ENCODE measurements at regions not wholly inside any gene's neighbourhood (a gene's known extent, or its start where the extent isn't known, plus 50 kb on each side); places are given as distances from the start of the nearest gene placed in this dataset.

- CTCF ChIA-PET, result no interaction called here
- H3K36me3 Mint-ChIP-seq (ENCODE audit: insufficient read depth, unreplicated experiment), result no peaks in the 10 kb centered on the region
- peaks cover 20% of the 10 kb centered on the region for H3K4me1 Mint-ChIP-seq (ENCODE audit: low read depth, unreplicated experiment)
- no peak overlapping the region for H3K4me3 ChIP-seq (ENCODE audit: low read depth, low read length)
- no peaks in the 10 kb centered on the region for H3K27me3 Mint-ChIP-seq (ENCODE audit: insufficient read depth, unreplicated experiment)
- H3K27ac Mint-ChIP-seq (ENCODE audit: unreplicated experiment), result no peak overlapping the region
- H3K9me3 Mint-ChIP-seq (ENCODE audit: unreplicated experiment), result peaks cover 20% of the 10 kb centered on the region
- intact Hi-C loops (cut with micrococcal nuclease; ENCODE audit: unreplicated experiment), result loop anchor here (1.0 to 5.0 kb wide), 2 partner anchors 20 to 79 kb away; no protein-coding TSS in a partner anchor
- no peaks in the 10 kb centered on the region for H3K36me3 ChIP-seq (ENCODE audit: control insufficient read depth, insufficient read depth, low read length)
- 0 out of 2 replicates have a peak, but pooled peaks cover 4% of the 10 kb centered on the region for H3K9me3 ChIP-seq
- POLR2A ChIA-PET, result interaction anchor here (0.9 kb wide), 1 partner anchor 388 kb away, joined by 8 read pairs; the partner anchor contains the start of gene THBS1
- TF ChIP-seq CTCF (IDR thresholded peaks at IDR 0.05; ENCODE audit: insufficient read depth in 1 of 2, low read depth in 1 of 2, low read length in 1 of 2, severe bottlenecking in 1 of 2, unreplicated experiment in 1 of 2), result no peak
- no peak overlapping the region for H3K4me3 Mint-ChIP-seq (ENCODE audit: unreplicated experiment)
- BruUV-seq (replicated peaks), result no TSS peak
- no peak for DNase-seq
- no peaks in the 10 kb centered on the region for H3K27me3 ChIP-seq (replicated peaks; ENCODE audit: control insufficient read depth, insufficient read depth, low read length)
- H3K4me1 ChIP-seq, result peaks cover 27% of the 10 kb centered on the region
Observed at GRCh38 chr15:39192979-39193560, 387.8 kb upstream of the THBS1 start.

- Mint-ChIP-seq H3K27ac (ENCODE audit: unreplicated experiment) (no peak overlapping the region), H3K4me1 (ENCODE audit: low read depth, unreplicated experiment) (peaks cover 22% of the 10 kb centered on the region), H3K36me3 (ENCODE audit: insufficient read depth, unreplicated experiment) (no peaks in the 10 kb centered on the region), H3K9me3 (ENCODE audit: unreplicated experiment) (peaks cover 20% of the 10 kb centered on the region), H3K4me3 (ENCODE audit: unreplicated experiment) (no peak overlapping the region), H3K27me3 (ENCODE audit: insufficient read depth, unreplicated experiment) (no peaks in the 10 kb centered on the region)
- ChIA-PET POLR2A (no interaction called here), CTCF (no interaction called here)
- no peak for DNase-seq
- H3K36me3 ChIP-seq (ENCODE audit: control insufficient read depth, insufficient read depth, low read length), result no peaks in the 10 kb centered on the region
- no peak overlapping the region for H3K4me3 ChIP-seq (ENCODE audit: low read depth, low read length)
- intact Hi-C loops (cut with micrococcal nuclease; ENCODE audit: unreplicated experiment), result loop anchor here (5.0 kb wide), 1 partner anchor 79 kb away; no protein-coding TSS in a partner anchor
- TF ChIP-seq CTCF (IDR thresholded peaks at IDR 0.05; ENCODE audit: insufficient read depth in 1 of 2, low read depth in 1 of 2, low read length in 1 of 2, severe bottlenecking in 1 of 2, unreplicated experiment in 1 of 2), result no peak
- no TSS peak for BruUV-seq (replicated peaks)
- H3K4me1 ChIP-seq, result peaks cover 27% of the 10 kb centered on the region
- no peaks in the 10 kb centered on the region for H3K27me3 ChIP-seq (replicated peaks; ENCODE audit: control insufficient read depth, insufficient read depth, low read length)
- 0 out of 2 replicates have a peak, but pooled peaks cover 4% of the 10 kb centered on the region for H3K9me3 ChIP-seq
Observed at GRCh38 chr15:39193611-39194010, 387.3 kb upstream of the THBS1 start.

GRCh38 chr15:39194106-39194830 lies 386.6 kb upstream of the THBS1 start:
- Histone ChIP-seq H3K9me3 (0 out of 2 replicates have a peak, but pooled peaks cover 4% of the 10 kb centered on the region), H3K4me3 (ENCODE audit: low read depth, low read length) (no peak overlapping the region), H3K36me3 (ENCODE audit: control insufficient read depth, insufficient read depth, low read length) (no peaks in the 10 kb centered on the region), H3K4me1 (peaks cover 22% of the 10 kb centered on the region), H3K27me3 (replicated peaks; ENCODE audit: control insufficient read depth, insufficient read depth, low read length) (no peaks in the 10 kb centered on the region)
- no peaks in the 10 kb centered on the region for H3K27me3 Mint-ChIP-seq (ENCODE audit: insufficient read depth, unreplicated experiment)
- ChIA-PET CTCF (no interaction called here), POLR2A (no interaction called here)
- no peak overlapping the region for H3K27ac Mint-ChIP-seq (ENCODE audit: unreplicated experiment)
- H3K9me3 Mint-ChIP-seq (ENCODE audit: unreplicated experiment), result peaks cover 20% of the 10 kb centered on the region
- TF ChIP-seq CTCF (IDR thresholded peaks at IDR 0.05; ENCODE audit: insufficient read depth in 1 of 2, low read depth in 1 of 2, low read length in 1 of 2, severe bottlenecking in 1 of 2, unreplicated experiment in 1 of 2), result no peak
- DNase-seq, result no peak
- no TSS peak for BruUV-seq (replicated peaks)
- H3K4me1 Mint-ChIP-seq (ENCODE audit: low read depth, unreplicated experiment), result peaks cover 28% of the 10 kb centered on the region
- H3K4me3 Mint-ChIP-seq (ENCODE audit: unreplicated experiment), result no peak overlapping the region
- intact Hi-C loops (cut with micrococcal nuclease; ENCODE audit: unreplicated experiment), result loop anchor here (5.0 kb wide), 1 partner anchor 78 kb away; no protein-coding TSS in a partner anchor
- H3K36me3 Mint-ChIP-seq (ENCODE audit: insufficient read depth, unreplicated experiment), result no peaks in the 10 kb centered on the region

Measured in Caco-2 (cell line).